ENCODE measurements at regions not wholly inside any gene's neighbourhood (a gene's known extent, or its start where the extent isn't known, plus 50 kb on each side); places are given as distances from the start of the nearest gene placed in this dataset.

GRCh38 chr9:17962747-17963146 is 383.9 kb downstream of the SH3GL2 start:
- Histone ChIP-seq H2BK120ac (ENCODE audit: low read depth, low read length) (no peak overlapping the region), H3K9me3 (replicated peaks in 1 of 2; ENCODE audit: control insufficient read depth in 2 of 2, insufficient read depth in 1 of 2, low read depth in 1 of 2, low read length in 2 of 2) (no peaks in the 10 kb centered on the region), H3K27ac (replicated peaks; ENCODE audit: low read length) (no peak overlapping the region), H4K91ac (ENCODE audit: low read depth, low read length, poor library complexity) (no peak overlapping the region), H3K36me3 (replicated peaks in 1 of 2; ENCODE audit: control insufficient read depth in 2 of 2, insufficient read depth in 2 of 2, low read length in 2 of 2) (no peaks in the 10 kb centered on the region), H2AK5ac (ENCODE audit: low read depth, low read length) (no peak overlapping the region), H2BK5ac (ENCODE audit: low read length) (no peak overlapping the region), H3K79me1 (ENCODE audit: low read depth, low read length) (no peaks in the 10 kb centered on the region), H3K4me2 (ENCODE audit: insufficient read depth, low read length, poor library complexity, severe bottlenecking) (no peak overlapping the region), H2AFZ (ENCODE audit: low read length) (no peak overlapping the region), H3K4me3 (ENCODE audit: low read length in 2 of 2) (no peak overlapping the region), H3K4ac (ENCODE audit: low read length) (no peak overlapping the region), H3K14ac (ENCODE audit: low read length) (no peak overlapping the region), H3K18ac (ENCODE audit: low read length) (no peak overlapping the region), H4K8ac (ENCODE audit: low read depth, low read length) (no peak overlapping the region), H3K23ac (ENCODE audit: low read depth, low read length, poor library complexity) (no peak overlapping the region), H2BK15ac (ENCODE audit: low read length) (no peak overlapping the region), H3K27me3 (ENCODE audit: control insufficient read depth in 3 of 3, insufficient read depth in 3 of 3, low read depth in 1 of 3, low read length in 3 of 3) (no peaks in the 10 kb centered on the region), H3K9ac (ENCODE audit: low read depth, low read length, poor library complexity) (no peak overlapping the region), H3K4me1 (ENCODE audit: control insufficient read depth in 2 of 2, insufficient read depth in 1 of 2, low read depth in 1 of 2, low read length in 2 of 2) (no peaks in the 10 kb centered on the region), H2BK12ac (ENCODE audit: low read length) (no peak overlapping the region)
- DNase-seq (ENCODE audit: low spot score), result no peak
- WGBS, 2 donors (ENCODE audit: extremely low coverage in 2 of 2, insufficient read length in 2 of 2, insufficient replicate concordance in 1 of 2), result no CpG with 5 or more reads among the region's 3 CpGs

GRCh38 chr9:17963498-17963897 is 384.6 kb downstream of the SH3GL2 start:
- Histone ChIP-seq H2AK5ac (ENCODE audit: low read depth, low read length) (no peak overlapping the region), H3K27ac (replicated peaks; ENCODE audit: low read length) (no peak overlapping the region), H3K9ac (ENCODE audit: low read depth, low read length, poor library complexity) (no peak overlapping the region), H3K36me3 (replicated peaks in 1 of 2; ENCODE audit: control insufficient read depth in 2 of 2, insufficient read depth in 2 of 2, low read length in 2 of 2) (no peaks in the 10 kb centered on the region), H4K8ac (ENCODE audit: low read depth, low read length) (no peak overlapping the region), H3K9me3 (replicated peaks in 1 of 2; ENCODE audit: control insufficient read depth in 2 of 2, insufficient read depth in 1 of 2, low read depth in 1 of 2, low read length in 2 of 2) (no peaks in the 10 kb centered on the region), H2BK120ac (ENCODE audit: low read depth, low read length) (no peak overlapping the region), H3K27me3 (ENCODE audit: control insufficient read depth in 3 of 3, insufficient read depth in 3 of 3, low read depth in 1 of 3, low read length in 3 of 3) (no peaks in the 10 kb centered on the region), H3K14ac (ENCODE audit: low read length) (no peak overlapping the region), H2BK12ac (ENCODE audit: low read length) (no peak overlapping the region), H2AFZ (ENCODE audit: low read length) (no peak overlapping the region), H3K4ac (ENCODE audit: low read length) (no peak overlapping the region), H2BK15ac (ENCODE audit: low read length) (no peak overlapping the region), H3K23ac (ENCODE audit: low read depth, low read length, poor library complexity) (no peak overlapping the region), H3K4me3 (ENCODE audit: low read length in 2 of 2) (no peak overlapping the region), H3K4me1 (ENCODE audit: control insufficient read depth in 2 of 2, insufficient read depth in 1 of 2, low read depth in 1 of 2, low read length in 2 of 2) (no peaks in the 10 kb centered on the region), H4K91ac (ENCODE audit: low read depth, low read length, poor library complexity) (no peak overlapping the region), H3K4me2 (ENCODE audit: insufficient read depth, low read length, poor library complexity, severe bottlenecking) (no peak overlapping the region), H3K18ac (ENCODE audit: low read length) (no peak overlapping the region), H2BK5ac (ENCODE audit: low read length) (no peak overlapping the region), H3K79me1 (ENCODE audit: low read depth, low read length) (no peaks in the 10 kb centered on the region)
- DNase-seq (ENCODE audit: low spot score), result no peak
- no CpG with 5 or more reads among the region's 5 CpGs for WGBS, 2 donors (ENCODE audit: extremely low coverage in 2 of 2, insufficient read length in 2 of 2, insufficient replicate concordance in 1 of 2)

- Histone ChIP-seq H4K8ac (ENCODE audit: low read depth, low read length) (no peak overlapping the region), H3K4ac (ENCODE audit: low read length) (no peak overlapping the region), H3K18ac (ENCODE audit: low read length) (no peak overlapping the region), H3K4me3 (ENCODE audit: low read length in 2 of 2) (no peak overlapping the region), H3K4me1 (ENCODE audit: control insufficient read depth in 2 of 2, insufficient read depth in 1 of 2, low read depth in 1 of 2, low read length in 2 of 2) (no peaks in the 10 kb centered on the region), H2BK12ac (ENCODE audit: low read length) (no peak overlapping the region), H3K27ac (replicated peaks; ENCODE audit: low read length) (no peak overlapping the region), H2BK120ac (ENCODE audit: low read depth, low read length) (no peak overlapping the region), H3K9me3 (replicated peaks in 1 of 2; ENCODE audit: control insufficient read depth in 2 of 2, insufficient read depth in 1 of 2, low read depth in 1 of 2, low read length in 2 of 2) (no peaks in the 10 kb centered on the region), H4K91ac (ENCODE audit: low read depth, low read length, poor library complexity) (no peak overlapping the region), H3K4me2 (ENCODE audit: insufficient read depth, low read length, poor library complexity, severe bottlenecking) (no peak overlapping the region), H3K14ac (ENCODE audit: low read length) (no peak overlapping the region), H2AK5ac (ENCODE audit: low read depth, low read length) (no peak overlapping the region), H2BK15ac (ENCODE audit: low read length) (no peak overlapping the region), H3K79me1 (ENCODE audit: low read depth, low read length) (no peaks in the 10 kb centered on the region), H2BK5ac (ENCODE audit: low read length) (no peak overlapping the region), H3K36me3 (replicated peaks in 1 of 2; ENCODE audit: control insufficient read depth in 2 of 2, insufficient read depth in 2 of 2, low read length in 2 of 2) (no peaks in the 10 kb centered on the region), H3K27me3 (ENCODE audit: control insufficient read depth in 3 of 3, insufficient read depth in 3 of 3, low read depth in 1 of 3, low read length in 3 of 3) (no peaks in the 10 kb centered on the region), H2AFZ (ENCODE audit: low read length) (no peak overlapping the region), H3K23ac (ENCODE audit: low read depth, low read length, poor library complexity) (no peak overlapping the region), H3K9ac (ENCODE audit: low read depth, low read length, poor library complexity) (no peak overlapping the region)
- DNase-seq (ENCODE audit: low spot score), result no peak
- no CpG with 5 or more reads among the region's 3 CpGs for WGBS, 2 donors (ENCODE audit: extremely low coverage in 2 of 2, insufficient read length in 2 of 2, insufficient replicate concordance in 1 of 2)
Measured at GRCh38 chr9:17967731-17968130, 388.9 kb downstream of the SH3GL2 start.

- H2BK120ac ChIP-seq (ENCODE audit: low read depth, low read length), result no peak overlapping the region
- no peaks in the 10 kb centered on the region for H3K9me3 ChIP-seq (replicated peaks in 1 of 2; ENCODE audit: control insufficient read depth in 2 of 2, insufficient read depth in 1 of 2, low read depth in 1 of 2, low read length in 2 of 2)
- H3K27ac ChIP-seq (replicated peaks; ENCODE audit: low read length), result no peak overlapping the region
Measured at GRCh38 chr9:17969232-17969631, 390.4 kb downstream of the SH3GL2 start.

More at GRCh38 chr9:17969232-17969631, 390.4 kb downstream of the SH3GL2 start:
- Histone ChIP-seq H3K4me2 (ENCODE audit: insufficient read depth, low read length, poor library complexity, severe bottlenecking) (no peak overlapping the region), H3K4me3 (ENCODE audit: low read length in 2 of 2) (no peak overlapping the region), H2AFZ (ENCODE audit: low read length) (no peak overlapping the region), H3K4ac (ENCODE audit: low read length) (no peak overlapping the region), H3K79me1 (ENCODE audit: low read depth, low read length) (no peaks in the 10 kb centered on the region), H2BK5ac (ENCODE audit: low read length) (no peak overlapping the region), H2BK15ac (ENCODE audit: low read length) (no peak overlapping the region), H4K8ac (ENCODE audit: low read depth, low read length) (no peak overlapping the region), H3K4me1 (ENCODE audit: control insufficient read depth in 2 of 2, insufficient read depth in 1 of 2, low read depth in 1 of 2, low read length in 2 of 2) (no peaks in the 10 kb centered on the region), H2BK12ac (ENCODE audit: low read length) (no peak overlapping the region), H3K14ac (ENCODE audit: low read length) (no peak overlapping the region), H4K91ac (ENCODE audit: low read depth, low read length, poor library complexity) (no peak overlapping the region), H3K9ac (ENCODE audit: low read depth, low read length, poor library complexity) (no peak overlapping the region), H3K27me3 (ENCODE audit: control insufficient read depth in 3 of 3, insufficient read depth in 3 of 3, low read depth in 1 of 3, low read length in 3 of 3) (no peaks in the 10 kb centered on the region), H3K36me3 (replicated peaks in 1 of 2; ENCODE audit: control insufficient read depth in 2 of 2, insufficient read depth in 2 of 2, low read length in 2 of 2) (no peaks in the 10 kb centered on the region), H2AK5ac (ENCODE audit: low read depth, low read length) (no peak overlapping the region), H3K18ac (ENCODE audit: low read length) (no peak overlapping the region), H3K23ac (ENCODE audit: low read depth, low read length, poor library complexity) (no peak overlapping the region)
- no peak for DNase-seq (ENCODE audit: low spot score)
- no CpG with 5 or more reads among the region's 1 CpG for WGBS, 2 donors (ENCODE audit: extremely low coverage in 2 of 2, insufficient read length in 2 of 2, insufficient replicate concordance in 1 of 2)
